Tibial artery (tissue), 4 donors: ENCODE measurements at regions not wholly inside any gene's neighbourhood (a gene's known extent, or its start where the extent isn't known, plus 50 kb on each side); places are given as distances from the start of the nearest gene placed in this dataset.

Source experiments
- DNase-seq, 2 donors: peaks; one replicate each; pipeline ENCODE4 v3.0.0-alpha.2; 2019
- H3K27ac ChIP-seq, 2 donors: fragments of 200-600 bp; sonication (generic) in 1 of 2; 1 replicate in 1 of 2; 2 replicates in 1 of 2; pipeline ENCODE4 v1.5.1; 2018 to 2019; ENCODE audit warnings: mild to moderate bottlenecking in 1 of 2
- H3K27me3 ChIP-seq, 2 donors: fragments of 200-600 bp; sonication (generic) in 1 of 2; one replicate each; pipeline versions ENCODE4 v1.5.1 to v1.6.0; 2016 to 2019
- H3K36me3 ChIP-seq, 3 donors: fragments of 200-600 bp; sonication (generic) in 2 of 3; one replicate each; pipeline ENCODE4 v1.5.1; 2016 to 2019; ENCODE audit warnings: mild to moderate bottlenecking in 2 of 3
- H3K4me1 ChIP-seq, 4 donors: fragments of 200-600 bp; sonication (generic) in 2 of 4; 1 replicate in 3 of 4; 2 replicates in 1 of 4; pipeline ENCODE4 v1.5.1; 2016 to 2019
- H3K4me3 ChIP-seq, 2 donors: fragments of 200-600 bp; sonication (generic) in 1 of 2; 1 replicate in 1 of 2; 2 replicates in 1 of 2; pipeline ENCODE4 v1.5.1; 2018 to 2019; ENCODE audit warnings: mild to moderate bottlenecking in 2 of 2
- H3K9me3 ChIP-seq, 3 donors: fragments of 200-600 bp; sonication (generic) in 1 of 3; one replicate each; pipeline ENCODE4 v1.5.1; 2016 to 2019
- intact Hi-C: fragments of 100-400 bp; cut with DNase I; formaldehyde crosslinking; loops from one replicate; pipeline ENCODE4 v1.15.0; 2023; ENCODE audit warnings: low total_unique reads
- TF ChIP-seq, protein P1 (sequence below), 2 experiments: fragments of 200-600 bp in 1 of 2; fragments of 450-650 bp in 1 of 2; IDR thresholded peaks; one replicate each; pipeline ENCODE4 v1.5.1; 2017 to 2019; ENCODE audit warnings: antibody characterized with exemption in 2 of 2, mild to moderate bottlenecking in 1 of 2, moderate library complexity in 1 of 2

DNA sequence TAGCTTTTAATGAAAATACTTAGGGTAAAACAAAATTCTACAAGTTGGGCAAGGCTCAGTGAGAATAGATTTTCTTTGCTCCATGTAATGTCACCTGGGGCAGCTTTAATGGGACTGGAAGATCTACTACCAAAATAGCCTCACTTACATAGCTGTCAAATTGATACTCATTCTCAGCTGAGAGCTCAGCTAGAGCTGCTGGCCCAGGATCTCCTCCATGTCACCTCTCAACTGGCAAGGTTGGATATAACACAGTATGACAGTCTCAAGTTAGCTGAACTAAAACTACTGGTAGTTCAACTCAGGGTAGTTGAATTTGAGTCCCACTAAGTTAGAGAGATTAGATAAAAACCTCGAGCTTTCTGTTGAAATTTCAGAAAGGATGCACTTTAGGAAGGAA lies 218.5 kb upstream of the PLSCR5 start:
- TF ChIP-seq, protein P1, sequence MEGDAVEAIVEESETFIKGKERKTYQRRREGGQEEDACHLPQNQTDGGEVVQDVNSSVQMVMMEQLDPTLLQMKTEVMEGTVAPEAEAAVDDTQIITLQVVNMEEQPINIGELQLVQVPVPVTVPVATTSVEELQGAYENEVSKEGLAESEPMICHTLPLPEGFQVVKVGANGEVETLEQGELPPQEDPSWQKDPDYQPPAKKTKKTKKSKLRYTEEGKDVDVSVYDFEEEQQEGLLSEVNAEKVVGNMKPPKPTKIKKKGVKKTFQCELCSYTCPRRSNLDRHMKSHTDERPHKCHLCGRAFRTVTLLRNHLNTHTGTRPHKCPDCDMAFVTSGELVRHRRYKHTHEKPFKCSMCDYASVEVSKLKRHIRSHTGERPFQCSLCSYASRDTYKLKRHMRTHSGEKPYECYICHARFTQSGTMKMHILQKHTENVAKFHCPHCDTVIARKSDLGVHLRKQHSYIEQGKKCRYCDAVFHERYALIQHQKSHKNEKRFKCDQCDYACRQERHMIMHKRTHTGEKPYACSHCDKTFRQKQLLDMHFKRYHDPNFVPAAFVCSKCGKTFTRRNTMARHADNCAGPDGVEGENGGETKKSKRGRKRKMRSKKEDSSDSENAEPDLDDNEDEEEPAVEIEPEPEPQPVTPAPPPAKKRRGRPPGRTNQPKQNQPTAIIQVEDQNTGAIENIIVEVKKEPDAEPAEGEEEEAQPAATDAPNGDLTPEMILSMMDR (IDR thresholded peaks at IDR 0.05), result no peak
- no peaks in the 10 kb centered on the region for H3K9me3 ChIP-seq
- H3K27me3 ChIP-seq, result no peaks in the 10 kb centered on the region
- no peaks in the 10 kb centered on the region for H3K4me1 ChIP-seq
- no peaks in the 10 kb centered on the region for H3K36me3 ChIP-seq
- intact Hi-C loops, result no loop called here
- no peak overlapping the region for H3K4me3 ChIP-seq
- H3K27ac ChIP-seq, result no peak overlapping the region
- DNase-seq, result no peak

DNA sequence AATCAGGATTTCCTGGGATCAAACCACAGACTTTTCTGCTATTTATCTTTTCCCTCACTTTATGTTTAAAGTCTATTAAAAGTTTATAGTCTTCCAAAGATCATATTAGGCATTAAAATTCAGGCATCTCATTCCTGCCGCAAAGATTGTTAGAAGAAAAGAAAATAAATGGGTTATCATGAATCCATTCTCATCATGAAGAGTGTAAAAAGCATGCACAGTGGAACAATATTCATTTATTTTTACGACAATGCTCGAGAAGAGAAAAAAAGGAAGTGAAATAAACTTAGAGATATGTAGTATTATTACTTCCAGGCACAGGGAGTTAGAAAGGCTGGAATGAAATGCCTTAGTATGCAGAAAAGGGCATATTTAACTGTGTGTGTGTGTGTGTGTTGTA lies 213.7 kb upstream of the PLSCR5 start:
- Histone ChIP-seq H3K27me3 (no peaks in the 10 kb centered on the region), H3K36me3 (no peaks in the 10 kb centered on the region), H3K4me1 (no peaks in the 10 kb centered on the region), H3K9me3 (no peaks in the 10 kb centered on the region), H3K4me3 (no peak overlapping the region), H3K27ac (no peak overlapping the region)
- DNase-seq, result no peak
- intact Hi-C loops, result no loop called here
- TF ChIP-seq, protein P1 (IDR thresholded peaks at IDR 0.05), result no peak

DNA sequence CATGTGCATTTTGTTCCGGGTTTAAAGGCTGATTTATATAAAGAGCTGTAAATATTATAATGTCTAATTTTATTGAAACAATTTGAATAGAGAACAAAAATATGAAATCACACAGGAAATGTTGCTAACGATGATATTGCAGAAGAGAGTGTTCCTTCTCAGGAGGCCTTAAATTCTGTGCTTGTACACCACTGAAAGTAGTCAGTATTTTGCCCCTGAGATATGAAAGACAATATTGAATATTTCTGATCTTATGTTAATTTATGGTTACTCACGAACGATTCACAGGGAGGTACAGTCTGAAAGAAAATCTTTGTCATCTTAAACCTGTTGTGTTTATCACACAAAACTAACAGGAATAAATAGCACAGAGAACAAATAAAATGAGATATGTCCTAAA lies 213.2 kb upstream of the PLSCR5 start:
- intact Hi-C loops, result no loop called here
- no peak overlapping the region for H3K27ac ChIP-seq
- H3K27me3 ChIP-seq, result no peaks in the 10 kb centered on the region
- no peak overlapping the region for H3K4me3 ChIP-seq
- TF ChIP-seq, protein P1 (IDR thresholded peaks at IDR 0.05), result no peak
- H3K4me1 ChIP-seq, result no peaks in the 10 kb centered on the region
- no peaks in the 10 kb centered on the region for H3K9me3 ChIP-seq
- no peak for DNase-seq
- no peaks in the 10 kb centered on the region for H3K36me3 ChIP-seq

DNA sequence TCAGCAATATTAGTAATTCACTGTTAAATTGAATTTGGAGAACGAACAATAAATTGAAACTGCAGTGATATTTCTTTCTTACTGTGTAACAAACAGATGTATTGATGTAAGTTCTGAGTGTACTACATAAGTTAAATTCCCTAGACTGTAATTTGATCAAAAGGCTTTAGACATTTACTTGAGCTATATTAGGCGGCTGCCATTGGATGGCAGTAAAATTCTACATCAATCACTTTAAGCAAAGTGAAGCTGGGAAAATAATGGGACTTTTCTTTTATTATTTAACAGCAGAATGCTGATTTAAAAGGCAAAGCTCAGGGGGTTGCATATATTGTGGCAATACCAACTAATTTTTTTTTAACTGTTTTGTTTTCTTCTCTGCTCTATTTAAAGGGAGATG lies 212.6 kb upstream of the PLSCR5 start:
- Histone ChIP-seq H3K27ac (no peak overlapping the region), H3K4me1 (no peaks in the 10 kb centered on the region), H3K27me3 (no peaks in the 10 kb centered on the region), H3K36me3 (no peaks in the 10 kb centered on the region), H3K4me3 (no peak overlapping the region), H3K9me3 (no peaks in the 10 kb centered on the region)
- TF ChIP-seq, protein P1 (IDR thresholded peaks at IDR 0.05), result peak in 1 of 2 experiments; percentile 7
- DNase-seq, result no peak
- intact Hi-C loops, result no loop called here

DNA sequence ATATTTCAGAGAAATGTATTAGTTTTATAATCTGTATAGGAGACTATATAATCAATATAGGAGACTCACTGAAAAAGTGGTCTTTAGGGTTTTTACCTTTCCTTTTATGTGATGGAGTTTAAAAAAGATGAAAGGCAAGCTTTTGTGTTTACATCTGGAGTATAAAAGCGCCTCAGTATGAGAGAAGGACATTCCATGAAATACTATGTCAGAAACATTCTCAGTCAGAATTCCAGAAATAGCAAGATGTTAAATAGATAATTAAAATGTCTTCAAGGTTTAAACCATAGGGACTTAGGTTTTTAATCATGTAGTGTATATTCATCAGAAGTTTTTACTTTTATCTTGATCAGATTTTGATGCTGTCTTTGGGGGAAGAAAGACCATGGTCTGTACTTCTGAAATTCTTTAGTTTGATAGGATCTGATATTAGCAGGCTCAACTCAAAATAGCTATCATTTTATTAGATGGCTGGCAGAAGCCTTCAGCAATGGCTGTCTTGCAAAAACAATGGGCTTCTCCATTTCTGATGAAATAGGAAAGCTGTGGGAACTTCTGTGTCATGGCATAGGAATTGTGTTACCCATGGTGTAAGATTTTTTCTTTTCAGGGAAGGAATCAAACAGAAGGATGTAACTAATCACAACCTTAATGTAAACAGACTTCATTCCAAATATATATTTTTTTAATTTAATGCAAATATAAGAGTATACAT lies 209.6 kb upstream of the PLSCR5 start:
- Histone ChIP-seq H3K4me1 (no peaks in the 10 kb centered on the region), H3K9me3 (no peaks in the 10 kb centered on the region), H3K27ac (no peak overlapping the region), H3K4me3 (no peak overlapping the region), H3K27me3 (no peaks in the 10 kb centered on the region), H3K36me3 (no peaks in the 10 kb centered on the region)
- DNase-seq, result no peak
- intact Hi-C loops, result no loop called here
- TF ChIP-seq, protein P1 (IDR thresholded peaks at IDR 0.05), result no peak

DNA sequence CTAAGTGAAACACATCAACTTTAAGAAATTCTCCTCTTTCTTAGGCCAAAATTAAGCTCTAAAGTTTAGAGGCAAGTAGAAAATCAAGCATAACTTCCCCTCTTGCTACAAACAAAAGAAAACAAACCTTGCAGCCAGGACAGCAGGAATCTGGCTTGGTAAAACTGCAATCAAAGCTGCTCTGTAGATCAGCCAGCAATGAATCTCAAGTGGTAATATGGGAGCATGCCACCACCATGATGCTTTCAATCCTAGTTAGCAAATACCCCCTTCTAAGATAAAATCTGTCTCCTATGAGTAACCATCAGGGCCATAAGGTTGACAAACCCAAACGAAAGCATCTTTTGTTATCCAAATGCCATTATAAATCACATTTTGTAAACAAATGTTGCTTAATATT lies 208.3 kb upstream of the PLSCR5 start:
- no peaks in the 10 kb centered on the region for H3K4me1 ChIP-seq
- H3K9me3 ChIP-seq, result no peaks in the 10 kb centered on the region
- H3K4me3 ChIP-seq, result no peak overlapping the region
- intact Hi-C loops, result no loop called here
- TF ChIP-seq, protein P1 (IDR thresholded peaks at IDR 0.05), result no peak
- H3K27ac ChIP-seq, result no peak overlapping the region
- no peak for DNase-seq
- no peaks in the 10 kb centered on the region for H3K27me3 ChIP-seq
- H3K36me3 ChIP-seq, result no peaks in the 10 kb centered on the region
